A673 (cell line): ENCODE measurements at regions not wholly inside any gene's neighbourhood (a gene's known extent, or its start where the extent isn't known, plus 50 kb on each side); places are given as distances from the start of the nearest gene placed in this dataset.

Experiments used
- BruUV-seq: library from RNA; stranded (reverse); fragments of 400-500 nt; replicated peaks from 2 replicates; lab custom pipeline; 2021; lab: Mats Ljungman, UMichigan
- CTCF ChIA-PET: fragments of 300-600 bp; sonication (Branson Sonifier 250); formaldehyde crosslinking; loops from one replicate; lab custom pipeline; 2022; ENCODE audit warnings: antibody characterized with exemption; lab: Charles Lee
- POLR2A ChIA-PET: fragments of 300-600 bp; sonication (Branson Sonifier 250); formaldehyde crosslinking; loops from one replicate; lab custom pipeline; 2022; ENCODE audit warnings: antibody characterized with exemption; ENCODE audit not compliant: low non-redundant PET; lab: Charles Lee
- DNase-seq: peaks from one replicate; pipeline ENCODE4 v3.0.0-alpha.2; 2015; ENCODE audit warnings: low spot score
- H3K27ac ChIP-seq: fragments of 200-600 bp; sonication (generic); 2 replicates; pipeline ENCODE4 v1.5.1; 2016; ENCODE audit warnings: mixed run types, low read depth, mild to moderate bottlenecking, mixed read lengths, antibody characterized with exemption, low read length; ENCODE audit not compliant: poor library complexity, severe bottlenecking
- H3K27me3 ChIP-seq: fragments of 200-600 bp; sonication (generic); replicated peaks from 2 replicates; pipeline ENCODE4 v1.6.1; 2017; ENCODE audit warnings: mixed run types, low read depth, mild to moderate bottlenecking, mixed read lengths, antibody characterized with exemption, low read length; ENCODE audit not compliant: insufficient read depth, poor library complexity
- H3K36me3 ChIP-seq: fragments of 200-600 bp; sonication (generic); 2 replicates; pipeline ENCODE4 v1.6.1; 2016; ENCODE audit warnings: mixed run types, mild to moderate bottlenecking, mixed read lengths, antibody characterized with exemption, low read length; ENCODE audit not compliant: insufficient read depth, poor library complexity, severe bottlenecking
- H3K4me1 ChIP-seq: fragments of 200-600 bp; sonication (generic); 2 replicates; pipeline ENCODE4 v1.6.1; 2017; ENCODE audit warnings: mixed run types, mild to moderate bottlenecking, mixed read lengths, antibody characterized with exemption, low read length; ENCODE audit not compliant: insufficient read depth, poor library complexity, severe bottlenecking
- H3K4me3 ChIP-seq: fragments of 200-600 bp; sonication (generic); 2 replicates; pipeline ENCODE4 v1.5.1; 2016; ENCODE audit warnings: low read depth, mixed run types, mild to moderate bottlenecking, mixed read lengths, low read length; ENCODE audit not compliant: poor library complexity, severe bottlenecking
- H3K9me3 ChIP-seq: fragments of 200-600 bp; sonication (generic); 2 replicates; pipeline ENCODE4 v1.6.1; 2016; ENCODE audit warnings: mixed run types, low read depth, mild to moderate bottlenecking, mixed read lengths, antibody characterized with exemption, low read length; ENCODE audit not compliant: poor library complexity, severe bottlenecking
- CTCF ChIP-seq: fragments of 300-800, 200-600 bp; sonication (generic); conservative IDR thresholded peaks from 2 replicates; pipeline ENCODE4 v1.5.1; 2017; ENCODE audit warnings: low read depth, mild to moderate bottlenecking, antibody characterized with exemption, low read length, moderate library complexity, mixed read lengths
- EZH2 ChIP-seq: fragments of 200-600 bp; sonication (generic); IDR thresholded peaks from 2 replicates; pipeline ENCODE4 v1.6.1; 2017; ENCODE audit warnings: borderline replicate concordance, low read depth, mild to moderate bottlenecking, mixed read lengths, antibody characterized with exemption, low read length; ENCODE audit not compliant: poor library complexity, severe bottlenecking
- intact Hi-C: fragments of 100-400 bp; cut with micrococcal nuclease; formaldehyde crosslinking; loops from one replicate; pipeline ENCODE4 v1.10.0; 2022; ENCODE audit not compliant: unreplicated experiment

GRCh38 chr18:75134611-75134975 is 74.3 kb downstream of the PTGR3 start:
- H3K9me3 ChIP-seq: no peaks in the 10 kb centered on the region
- no peaks in the 10 kb centered on the region for H3K36me3 ChIP-seq
- POLR2A ChIA-PET: no interaction called here
- no TSS peak for BruUV-seq
- H3K27me3 ChIP-seq: peaks cover 34% of the 10 kb centered on the region
- DNase-seq: no peak
- no peak overlapping the region for H3K4me3 ChIP-seq
- CTCF ChIA-PET: no interaction called here
- H3K4me1 ChIP-seq: no peaks in the 10 kb centered on the region
- intact Hi-C loops: no loop called here
- no peak overlapping the region for H3K27ac ChIP-seq
- TF ChIP-seq EZH2: no peak
- no peak for TF ChIP-seq CTCF

GRCh38 chr18:75133721-75134610 is 75.0 kb downstream of the PTGR3 start:
- TF ChIP-seq EZH2 (no peak), CTCF (no peak)
- H3K4me1 ChIP-seq: no peaks in the 10 kb centered on the region
- no peaks in the 10 kb centered on the region for H3K36me3 ChIP-seq
- no TSS peak for BruUV-seq
- H3K27ac ChIP-seq: no peak overlapping the region
- DNase-seq: no peak
- intact Hi-C loops: no loop called here
- peaks cover 34% of the 10 kb centered on the region for H3K27me3 ChIP-seq
- no peak overlapping the region for H3K4me3 ChIP-seq
- no peaks in the 10 kb centered on the region for H3K9me3 ChIP-seq
- POLR2A ChIA-PET: no interaction called here
- CTCF ChIA-PET: no interaction called here

GRCh38 chr18:75132931-75133525 is 75.9 kb downstream of the PTGR3 start:
- intact Hi-C loops: no loop called here
- H3K27ac ChIP-seq: no peak overlapping the region
- H3K27me3 ChIP-seq: peaks cover 34% of the 10 kb centered on the region
- BruUV-seq: no TSS peak
- TF ChIP-seq EZH2: no peak
- no peak for TF ChIP-seq CTCF
- no peak for DNase-seq
- no peak overlapping the region for H3K4me3 ChIP-seq
- H3K36me3 ChIP-seq: no peaks in the 10 kb centered on the region
- no peaks in the 10 kb centered on the region for H3K4me1 ChIP-seq
- ChIA-PET POLR2A (no interaction called here), CTCF (no interaction called here)
- H3K9me3 ChIP-seq: no peaks in the 10 kb centered on the region
